ENCODE measurements at regions not wholly inside any gene's neighbourhood (a gene's known extent, or its start where the extent isn't known, plus 50 kb on each side); places are given as distances from the start of the nearest gene placed in this dataset.

DNA sequence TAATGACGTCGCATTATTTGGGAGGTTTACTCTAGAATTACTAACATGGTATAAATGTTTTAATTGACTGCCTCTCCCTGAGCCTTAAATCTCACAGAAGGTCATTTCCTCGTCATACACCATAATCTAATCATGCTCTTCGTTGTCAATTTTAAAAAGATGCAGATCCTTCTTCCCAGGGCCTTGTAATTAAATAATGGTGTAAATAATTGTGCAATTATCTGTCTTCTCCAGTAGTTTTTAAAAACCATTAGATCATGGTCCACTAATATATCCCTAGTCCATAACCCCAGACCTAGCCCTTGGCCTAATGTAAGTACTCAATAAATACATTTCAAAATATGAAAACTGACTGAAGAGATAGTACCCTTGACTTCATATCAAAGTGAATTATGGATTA lies 181.5 kb upstream of the GNAI1 start:
- no peaks in the 10 kb centered on the region for H3K27me3 ChIP-seq
- TF ChIP-seq, protein P1, sequence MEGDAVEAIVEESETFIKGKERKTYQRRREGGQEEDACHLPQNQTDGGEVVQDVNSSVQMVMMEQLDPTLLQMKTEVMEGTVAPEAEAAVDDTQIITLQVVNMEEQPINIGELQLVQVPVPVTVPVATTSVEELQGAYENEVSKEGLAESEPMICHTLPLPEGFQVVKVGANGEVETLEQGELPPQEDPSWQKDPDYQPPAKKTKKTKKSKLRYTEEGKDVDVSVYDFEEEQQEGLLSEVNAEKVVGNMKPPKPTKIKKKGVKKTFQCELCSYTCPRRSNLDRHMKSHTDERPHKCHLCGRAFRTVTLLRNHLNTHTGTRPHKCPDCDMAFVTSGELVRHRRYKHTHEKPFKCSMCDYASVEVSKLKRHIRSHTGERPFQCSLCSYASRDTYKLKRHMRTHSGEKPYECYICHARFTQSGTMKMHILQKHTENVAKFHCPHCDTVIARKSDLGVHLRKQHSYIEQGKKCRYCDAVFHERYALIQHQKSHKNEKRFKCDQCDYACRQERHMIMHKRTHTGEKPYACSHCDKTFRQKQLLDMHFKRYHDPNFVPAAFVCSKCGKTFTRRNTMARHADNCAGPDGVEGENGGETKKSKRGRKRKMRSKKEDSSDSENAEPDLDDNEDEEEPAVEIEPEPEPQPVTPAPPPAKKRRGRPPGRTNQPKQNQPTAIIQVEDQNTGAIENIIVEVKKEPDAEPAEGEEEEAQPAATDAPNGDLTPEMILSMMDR (IDR thresholded peaks at IDR 0.05; ENCODE audit: low read depth, low read length), result no peak
- no peaks in the 10 kb centered on the region for H3K9me3 ChIP-seq (ENCODE audit: low read depth)
- H3K4me3 ChIP-seq, result no peak overlapping the region
- no peaks in the 10 kb centered on the region for H3K4me1 ChIP-seq (ENCODE audit: low read depth)
- no peak overlapping the region for H3K27ac ChIP-seq
- no peaks in the 10 kb centered on the region for H3K36me3 ChIP-seq
- no peak for DNase-seq (ENCODE audit: low read depth in 1 of 2, low spot score in 1 of 2)

DNA sequence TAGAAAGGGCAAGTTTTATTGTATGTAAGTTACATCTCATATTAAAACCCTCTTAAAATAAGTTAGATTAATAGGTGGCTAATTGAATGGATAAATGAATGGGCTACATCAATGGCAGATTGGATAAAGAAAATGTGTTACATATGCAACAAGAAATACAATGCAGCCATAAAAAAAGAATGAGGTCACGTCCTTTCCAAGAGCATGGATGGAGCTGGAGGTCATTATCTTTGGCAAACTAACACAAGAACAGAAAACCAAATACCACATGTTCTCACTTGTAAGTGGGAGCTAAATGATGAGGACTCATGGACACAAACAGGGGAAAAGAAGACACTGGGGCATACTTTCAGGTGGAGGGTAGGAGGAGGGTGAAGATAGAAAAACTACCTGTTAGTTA lies 182.2 kb upstream of the GNAI1 start:
- Histone ChIP-seq H3K4me3 (no peak overlapping the region), H3K27me3 (no peaks in the 10 kb centered on the region), H3K27ac (no peak overlapping the region), H3K4me1 (ENCODE audit: low read depth) (no peaks in the 10 kb centered on the region), H3K9me3 (ENCODE audit: low read depth) (no peaks in the 10 kb centered on the region), H3K36me3 (no peaks in the 10 kb centered on the region)
- TF ChIP-seq, protein P1 (IDR thresholded peaks at IDR 0.05; ENCODE audit: low read depth, low read length), result no peak
- DNase-seq (ENCODE audit: low read depth in 1 of 2, low spot score in 1 of 2), result no peak

DNA sequence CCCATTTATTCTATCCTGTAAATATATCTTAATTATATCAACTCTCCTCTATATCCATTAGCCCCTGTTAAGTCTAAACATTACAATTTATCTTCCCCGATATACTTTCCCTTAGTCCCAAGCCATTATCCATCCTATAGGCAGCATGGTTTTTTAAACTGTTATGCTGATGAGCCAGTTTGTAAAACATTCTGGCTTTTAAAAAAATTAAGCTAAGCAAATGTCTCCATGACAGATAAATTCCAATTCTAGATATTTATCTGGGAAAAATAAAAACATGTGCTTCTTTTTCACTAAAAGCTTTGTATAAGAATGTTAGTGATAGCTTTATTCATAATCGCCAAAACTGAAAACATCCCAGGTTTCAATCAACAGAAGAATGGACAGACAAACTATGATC lies 183.2 kb upstream of the GNAI1 start:
- TF ChIP-seq, protein P1 (IDR thresholded peaks at IDR 0.05; ENCODE audit: low read depth, low read length), result no peak
- DNase-seq (ENCODE audit: low read depth in 1 of 2, low spot score in 1 of 2), result no peak

DNA sequence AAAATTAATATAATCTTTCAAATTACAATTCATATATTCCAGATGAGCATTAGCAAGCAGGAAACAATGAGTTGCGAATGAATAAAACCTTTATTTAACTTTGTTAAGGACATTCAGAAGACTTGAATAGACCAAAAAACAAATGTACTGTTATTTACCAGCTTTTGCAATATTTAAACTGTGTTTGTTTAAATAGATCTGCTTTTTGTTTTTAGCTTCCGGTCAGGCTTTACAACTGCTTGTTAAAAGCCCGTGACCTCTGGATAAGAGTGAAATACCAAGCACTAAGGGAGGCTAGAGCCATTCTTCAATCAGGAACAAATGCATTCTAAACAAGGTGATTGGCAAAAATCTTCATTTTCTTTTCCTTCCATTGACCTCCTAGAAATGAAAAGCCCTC lies 184.9 kb upstream of the GNAI1 start:
- H3K9me3 ChIP-seq (ENCODE audit: low read depth), result no peaks in the 10 kb centered on the region
- H3K36me3 ChIP-seq, result no peaks in the 10 kb centered on the region
- no peaks in the 10 kb centered on the region for H3K4me1 ChIP-seq (ENCODE audit: low read depth)
- TF ChIP-seq, protein P1 (IDR thresholded peaks at IDR 0.05; ENCODE audit: low read depth, low read length), result no peak
- no peak overlapping the region for H3K27ac ChIP-seq
- peak in 1 of 2 donors; percentile 5 for DNase-seq (ENCODE audit: low read depth in 1 of 2, low spot score in 1 of 2)
- no peak overlapping the region for H3K4me3 ChIP-seq
- no peaks in the 10 kb centered on the region for H3K27me3 ChIP-seq

More for the DNA sequence above, 183.2 kb upstream of the GNAI1 start:
- H3K36me3 ChIP-seq, result no peaks in the 10 kb centered on the region
- H3K27me3 ChIP-seq, result no peaks in the 10 kb centered on the region
- H3K4me1 ChIP-seq (ENCODE audit: low read depth), result no peaks in the 10 kb centered on the region
- no peaks in the 10 kb centered on the region for H3K9me3 ChIP-seq (ENCODE audit: low read depth)
- no peak overlapping the region for H3K4me3 ChIP-seq
- no peak overlapping the region for H3K27ac ChIP-seq

DNA sequence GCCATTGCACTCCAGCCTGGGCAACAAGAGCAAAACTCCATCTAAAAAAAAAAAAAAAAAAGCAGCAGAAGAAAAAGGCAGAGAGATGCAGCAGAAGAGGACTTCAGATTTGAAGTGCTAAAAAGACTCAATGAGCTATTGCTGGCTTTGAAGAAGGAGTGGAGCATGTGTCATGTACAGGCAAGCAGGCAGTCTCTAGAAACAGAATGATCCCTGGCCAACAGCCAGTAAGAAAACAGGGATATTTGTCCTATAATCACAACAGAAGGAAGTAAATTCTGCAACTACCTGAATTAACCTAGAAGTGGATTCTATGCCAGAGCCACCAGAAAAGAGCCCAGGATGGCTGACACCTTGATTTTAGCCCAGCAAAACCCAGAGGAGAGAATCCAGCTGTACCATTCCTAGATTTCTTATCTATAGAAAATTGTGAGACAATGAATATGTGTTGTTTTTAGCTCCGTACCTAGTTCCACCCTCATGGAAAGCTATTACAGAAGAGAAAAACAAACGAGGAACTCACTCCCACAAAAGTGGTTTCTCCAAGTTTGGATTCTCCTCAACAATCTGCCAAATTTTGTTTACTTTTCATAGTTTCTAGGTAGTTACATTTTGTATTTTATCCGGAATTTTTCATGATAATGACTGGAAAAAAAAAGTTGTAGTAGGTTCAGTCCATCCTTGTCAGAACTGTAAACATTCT lies 198.2 kb upstream of the GNAI1 start:
- H3K4me3 ChIP-seq, result no peak overlapping the region
- DNase-seq (ENCODE audit: low read depth in 1 of 2, low spot score in 1 of 2), result peak in 1 of 2 donors; percentile 53
- TF ChIP-seq, protein P1 (IDR thresholded peaks at IDR 0.05; ENCODE audit: low read depth, low read length), result no peak
- no peaks in the 10 kb centered on the region for H3K4me1 ChIP-seq (ENCODE audit: low read depth)
- H3K36me3 ChIP-seq, result no peaks in the 10 kb centered on the region
- H3K27me3 ChIP-seq, result no peaks in the 10 kb centered on the region
- H3K27ac ChIP-seq, result no peak overlapping the region
- H3K9me3 ChIP-seq (ENCODE audit: low read depth), result no peaks in the 10 kb centered on the region

Measured in cardiac muscle cell (in vitro differentiated cells and primary cell).